NOMO-1 (cell line): ENCODE measurements at regions not wholly inside any gene's neighbourhood (a gene's known extent, or its start where the extent isn't known, plus 50 kb on each side); places are given as distances from the start of the nearest gene placed in this dataset.

Experiments used
- DNase-seq, 2 experiments: peaks; one replicate each; lab custom pipeline; 2025; ENCODE audit not compliant: unreplicated experiment in 2 of 2; lab: John Stamatoyannopoulos, UW

DNA sequence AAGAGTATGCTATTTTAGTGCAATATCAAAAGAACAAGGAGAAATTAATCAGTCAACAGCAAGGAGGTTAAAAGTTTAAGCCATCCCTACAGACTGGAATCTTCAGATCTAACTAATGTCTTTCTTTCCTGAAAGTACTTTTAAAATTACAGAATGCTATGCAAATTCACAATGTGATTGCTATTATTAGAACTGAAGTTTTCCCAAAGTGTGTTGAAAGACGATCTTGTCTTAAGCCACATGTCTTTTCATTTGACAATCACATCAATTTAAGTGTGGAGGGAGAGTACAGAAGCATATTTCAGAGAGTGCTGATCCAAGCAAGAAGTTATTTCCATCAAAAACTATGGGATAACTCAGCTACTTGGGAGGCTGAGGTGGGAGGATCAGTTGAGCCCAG lies 64.7 kb upstream of the TNIP3 start:
- DNase-seq: no peak

DNA sequence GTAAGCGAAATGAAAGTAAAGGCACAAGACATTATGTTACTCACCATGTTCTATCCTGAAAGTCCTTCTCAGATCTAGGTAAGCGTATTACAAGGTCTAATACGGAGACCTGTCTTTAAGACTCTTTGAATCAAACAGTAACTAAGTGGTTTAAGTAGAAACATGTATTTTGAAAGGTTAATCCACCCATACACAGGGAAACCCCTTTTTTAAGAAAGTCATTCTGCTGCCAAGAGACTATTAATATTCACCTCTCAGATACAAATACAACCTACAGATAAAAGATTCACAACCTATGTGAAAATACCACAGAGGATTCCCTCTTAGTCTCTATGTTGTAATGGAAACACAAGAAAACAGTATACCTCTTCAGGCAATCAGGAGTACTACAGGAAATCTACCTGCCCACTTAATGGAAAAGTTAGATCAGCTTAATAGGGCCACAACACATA lies 63.2 kb upstream of the TNIP3 start:
- DNase-seq: no peak

DNA sequence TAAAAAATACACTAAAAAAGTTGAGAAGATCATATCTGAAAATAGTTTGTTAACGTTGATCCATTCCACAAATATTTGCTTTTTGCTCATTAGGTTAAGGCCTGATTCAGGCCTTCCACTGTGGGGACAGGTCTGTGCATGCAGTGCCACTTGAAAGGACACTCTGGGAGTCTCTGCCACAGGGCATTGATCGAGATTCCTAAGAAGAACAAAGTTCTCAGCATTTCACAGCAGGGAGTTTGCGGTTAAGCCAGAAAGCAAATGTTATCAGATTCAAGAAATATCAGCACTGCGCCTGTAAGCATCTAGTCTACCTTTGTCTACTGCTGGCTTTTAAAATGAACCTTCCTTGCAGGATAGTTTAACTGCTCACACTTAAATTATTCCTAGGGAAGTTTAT lies 62.2 kb upstream of the TNIP3 start:
- DNase-seq: no peak

DNA sequence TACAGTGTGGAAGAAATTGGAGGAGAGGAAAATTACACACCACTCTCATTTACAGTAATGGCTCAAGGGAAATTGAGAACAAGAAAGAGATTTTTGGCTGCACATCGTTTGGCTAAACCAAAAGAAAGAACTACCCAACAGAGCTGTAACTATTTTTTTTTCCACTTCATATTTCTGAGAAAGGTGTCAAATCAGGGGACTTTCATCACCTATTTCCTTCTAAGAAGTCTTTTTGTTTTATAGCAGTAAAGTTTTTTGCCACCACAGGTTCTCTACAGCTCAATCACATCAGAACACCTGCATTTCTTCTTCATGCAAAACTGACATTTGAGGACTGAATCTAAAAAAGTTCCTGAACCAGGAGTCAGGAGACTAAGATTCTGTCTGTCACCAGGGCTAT lies 57.5 kb upstream of the TNIP3 start:
- DNase-seq: no peak

DNA sequence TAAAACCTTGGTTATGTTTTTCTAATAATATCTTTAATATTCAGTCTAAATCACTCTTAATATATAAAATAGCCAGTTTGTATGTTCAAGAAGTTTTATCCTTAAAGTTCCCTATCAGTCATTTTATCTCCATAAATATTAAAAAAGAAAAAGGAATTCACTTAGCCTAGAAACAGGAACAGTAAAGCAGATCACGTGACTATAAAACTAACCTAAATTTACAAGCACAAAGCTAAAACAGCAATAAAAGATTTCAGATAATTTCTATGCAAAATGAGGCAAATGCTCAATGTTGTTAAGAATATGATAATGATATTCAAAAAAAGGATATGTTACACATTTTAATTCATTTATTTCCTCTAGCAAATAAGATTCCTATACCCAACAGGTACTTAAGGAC lies 57.1 kb upstream of the TNIP3 start:
- DNase-seq: no peak

DNA sequence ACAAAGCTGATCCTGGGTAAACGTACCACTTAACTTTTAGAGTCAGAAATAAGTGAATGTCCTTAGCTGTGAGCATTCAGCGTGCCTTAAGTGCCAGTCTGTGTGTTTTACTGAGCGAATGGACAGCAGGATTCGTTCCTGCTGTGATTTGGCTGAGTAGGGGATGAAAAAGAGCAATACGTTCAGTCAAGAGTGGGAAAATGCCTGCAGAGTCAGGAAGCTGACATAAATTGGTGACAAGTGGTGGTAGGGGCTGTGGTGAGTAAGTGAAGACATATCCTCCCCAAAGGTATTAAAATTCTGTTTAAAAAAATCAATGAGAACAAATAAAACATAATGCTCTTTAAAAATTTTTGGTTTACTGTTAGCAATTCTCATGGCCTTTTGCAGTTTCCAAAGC lies 56.6 kb upstream of the TNIP3 start:
- DNase-seq: no peak

DNA sequence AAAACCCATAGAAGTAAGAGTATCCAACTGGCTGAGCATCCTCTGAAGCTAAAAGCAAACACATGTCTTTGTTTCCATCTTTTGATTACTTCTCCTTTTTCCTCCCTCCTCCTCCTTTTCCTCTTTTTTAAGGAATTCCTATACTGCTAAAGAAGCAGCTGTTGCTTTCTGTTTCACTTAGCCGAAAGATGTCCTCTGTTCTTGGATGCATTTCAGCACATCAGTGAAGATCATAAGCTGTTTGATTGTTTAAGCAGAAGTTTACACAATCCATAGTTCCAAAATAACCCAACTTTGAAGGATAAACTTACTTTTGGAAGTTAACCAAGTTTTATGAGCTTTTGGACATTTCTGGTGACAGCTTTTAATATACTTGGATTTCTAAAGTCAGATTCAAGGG lies 55.1 kb upstream of the TNIP3 start:
- DNase-seq: no peak

DNA sequence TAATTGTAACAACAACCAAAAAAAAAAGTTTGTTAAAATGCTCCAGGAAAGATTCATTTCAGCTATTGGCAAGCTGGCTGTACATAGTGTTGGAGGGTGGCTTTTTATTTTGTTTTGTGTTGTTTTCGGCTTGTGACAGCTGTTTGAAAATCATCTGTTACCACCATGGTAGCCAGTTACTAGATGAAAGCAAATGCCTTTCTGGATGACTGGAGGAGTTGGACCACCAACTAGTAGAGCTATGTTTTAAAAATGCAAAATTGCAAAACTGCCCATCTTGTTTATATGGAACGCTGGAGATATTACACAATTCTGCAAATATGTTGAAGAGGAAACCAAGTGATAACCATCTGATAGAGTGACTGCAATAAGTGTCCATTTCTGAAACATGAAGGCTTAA lies 53.2 kb upstream of the TNIP3 start:
- no peak for DNase-seq

DNA sequence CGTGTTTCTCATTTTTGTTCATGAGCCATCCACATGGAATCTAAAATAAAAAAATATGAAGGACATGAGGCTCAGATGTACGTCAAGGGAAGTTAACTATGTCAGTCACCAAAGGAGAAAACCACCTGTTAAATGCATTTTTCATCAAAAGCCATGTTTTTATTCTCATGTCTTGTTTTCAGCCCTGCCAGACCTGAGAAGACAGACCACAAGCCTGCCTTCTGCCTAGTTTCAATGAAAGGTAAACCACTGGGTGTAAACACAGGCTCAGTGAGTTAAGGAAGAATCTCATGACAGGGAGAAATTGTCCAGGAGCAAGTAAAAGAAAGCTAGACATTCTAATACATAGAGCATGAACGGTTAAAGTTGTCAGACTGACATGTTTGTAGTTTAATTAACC lies 52.3 kb upstream of the TNIP3 start:
- no peak for DNase-seq

DNA sequence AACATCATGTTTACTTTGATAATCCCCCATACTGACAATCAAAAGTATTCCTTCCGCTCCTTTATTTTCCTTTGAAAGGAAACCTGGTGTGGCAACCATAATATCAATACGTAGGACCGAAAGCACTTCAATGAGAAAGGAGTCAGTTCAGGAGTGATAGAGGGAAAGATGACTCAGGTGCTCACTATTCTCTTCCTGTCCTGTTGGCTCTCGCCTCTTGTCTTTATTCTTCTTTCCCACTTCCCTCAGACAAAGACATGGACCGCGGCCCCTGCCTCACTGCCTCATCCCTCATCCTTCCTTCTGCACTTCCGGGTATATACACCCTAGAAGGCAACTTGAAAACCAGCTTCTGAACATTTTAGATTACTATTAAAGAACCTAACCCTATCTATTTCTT lies 49.8 kb upstream of the TNIP3 start:
- no peak for DNase-seq
